Endothelial cell (in vitro differentiated cells): ENCODE measurements at regions not wholly inside any gene's neighbourhood (a gene's known extent, or its start where the extent isn't known, plus 50 kb on each side); places are given as distances from the start of the nearest gene placed in this dataset.

Experiments used
- DNase-seq: peaks from one replicate; pipeline ENCODE4 v3.0.0; 2021; ENCODE audit warnings: low spot score
- H3K27ac Mint-ChIP-seq: one replicate; pipeline ENCODE4 v1.8.0; 2021; ENCODE audit warnings: mixed read lengths, inconsistent platforms; ENCODE audit not compliant: unreplicated experiment
- H3K27me3 Mint-ChIP-seq: one replicate; pipeline ENCODE4 v1.8.0; 2021; ENCODE audit warnings: mild to moderate bottlenecking, moderate library complexity, mixed read lengths, inconsistent platforms; ENCODE audit not compliant: unreplicated experiment
- H3K36me3 Mint-ChIP-seq: one replicate; pipeline ENCODE4 v1.8.0; 2021; ENCODE audit warnings: mild to moderate bottlenecking, low read depth, mixed read lengths, inconsistent platforms; ENCODE audit not compliant: unreplicated experiment
- H3K4me1 Mint-ChIP-seq: one replicate; pipeline ENCODE4 v1.8.0; 2021; ENCODE audit warnings: mild to moderate bottlenecking, mixed read lengths, inconsistent platforms; ENCODE audit not compliant: unreplicated experiment
- H3K4me3 Mint-ChIP-seq: one replicate; pipeline ENCODE4 v1.8.0; 2021; ENCODE audit warnings: mild to moderate bottlenecking, mixed read lengths, inconsistent platforms; ENCODE audit not compliant: unreplicated experiment
- H3K9me3 Mint-ChIP-seq: one replicate; pipeline ENCODE4 v1.8.0; 2021; ENCODE audit warnings: mixed read lengths, inconsistent platforms; ENCODE audit not compliant: unreplicated experiment
- CTCF ChIP-seq: fragments of 200-600 bp; sonication (generic); IDR thresholded peaks from one replicate; pipeline ENCODE4 v1.5.0; 2021; ENCODE audit warnings: antibody characterized with exemption; ENCODE audit not compliant: unreplicated experiment

GRCh38 chr4:187478292-187479140, 517.1 kb upstream of the ZFP42 start:
- Mint-ChIP-seq H3K27me3 (no peaks in the 10 kb centered on the region), H3K27ac (no peak overlapping the region), H3K4me3 (no peak overlapping the region), H3K9me3 (no peaks in the 10 kb centered on the region), H3K36me3 (no peaks in the 10 kb centered on the region), H3K4me1 (peaks cover 3% of the 10 kb centered on the region)
- no peak for DNase-seq
- TF ChIP-seq CTCF: no peak

GRCh38 chr4:187479511-187479910, 516.1 kb upstream of the ZFP42 start:
- H3K27me3 Mint-ChIP-seq: no peaks in the 10 kb centered on the region
- no peak for DNase-seq
- TF ChIP-seq CTCF: no peak
- H3K36me3 Mint-ChIP-seq: no peaks in the 10 kb centered on the region
- H3K27ac Mint-ChIP-seq: no peak overlapping the region
- no peak overlapping the region for H3K4me3 Mint-ChIP-seq
- peaks cover 3% of the 10 kb centered on the region for H3K4me1 Mint-ChIP-seq
- no peaks in the 10 kb centered on the region for H3K9me3 Mint-ChIP-seq

- TF ChIP-seq CTCF: no peak
- Mint-ChIP-seq H3K27ac (no peak overlapping the region), H3K36me3 (no peaks in the 10 kb centered on the region), H3K27me3 (no peaks in the 10 kb centered on the region), H3K4me3 (no peak overlapping the region), H3K4me1 (peaks cover 3% of the 10 kb centered on the region), H3K9me3 (no peaks in the 10 kb centered on the region)
- no peak for DNase-seq
Observed at GRCh38 chr4:187480146-187481145, 515.1 kb upstream of the ZFP42 start.

GRCh38 chr4:187484186-187484585, 511.4 kb upstream of the ZFP42 start:
- no peak for TF ChIP-seq CTCF
- no peak overlapping the region for H3K4me3 Mint-ChIP-seq
- H3K27ac Mint-ChIP-seq: no peak overlapping the region
- H3K36me3 Mint-ChIP-seq: peaks cover 13% of the 10 kb centered on the region
- peaks cover 1% of the 10 kb centered on the region for H3K27me3 Mint-ChIP-seq
- no peaks in the 10 kb centered on the region for H3K4me1 Mint-ChIP-seq
- peaks cover 8% of the 10 kb centered on the region for H3K9me3 Mint-ChIP-seq
- DNase-seq: no peak

GRCh38 chr4:187485676-187486075, 509.9 kb upstream of the ZFP42 start:
- DNase-seq: no peak
- no peak for TF ChIP-seq CTCF
- Mint-ChIP-seq H3K36me3 (peaks cover 24% of the 10 kb centered on the region), H3K9me3 (peaks cover 8% of the 10 kb centered on the region), H3K27me3 (peaks cover 1% of the 10 kb centered on the region), H3K4me3 (no peak overlapping the region), H3K27ac (no peak overlapping the region), H3K4me1 (no peaks in the 10 kb centered on the region)
